ENCODE measurements at regions not wholly inside any gene's neighbourhood (a gene's known extent, or its start where the extent isn't known, plus 50 kb on each side); places are given as distances from the start of the nearest gene placed in this dataset.

- no peak for DNase-seq
Measured at GRCh38 chr21:16608209-16608830, 878.5 kb downstream of the USP25 start.

- DNase-seq = no peak
Measured at GRCh38 chr21:16619281-16619680, 889.5 kb downstream of the USP25 start.

- no peak for DNase-seq
Measured at GRCh38 chr21:16620786-16621320, 891.1 kb downstream of the USP25 start.

- DNase-seq = peak in 2 of 58 donors; percentile 9
Measured at GRCh38 chr21:16624479-16625118, 888.2 kb upstream of the CXADR start.

GRCh38 chr21:16625491-16625890, 887.4 kb upstream of the CXADR start:
- DNase-seq = no peak

GRCh38 chr21:16633831-16634459, 878.9 kb upstream of the CXADR start:
- peak in 3 of 58 donors; percentile 0 to 15 (median 1) for DNase-seq

- no peak for DNase-seq
Measured at GRCh38 chr21:16634515-16634914, 878.3 kb upstream of the CXADR start.

GRCh38 chr21:16640297-16641027, 872.4 kb upstream of the CXADR start:
- DNase-seq = no peak

GRCh38 chr21:16642353-16642752, 870.5 kb upstream of the CXADR start:
- no peak for DNase-seq

GRCh38 chr21:16644685-16645084, 868.2 kb upstream of the CXADR start:
- DNase-seq = no peak

- no peak for DNase-seq
Measured at GRCh38 chr21:16650714-16651366, 862.0 kb upstream of the CXADR start.

GRCh38 chr21:16651956-16652355, 860.9 kb upstream of the CXADR start:
- DNase-seq = no peak

GRCh38 chr21:16663436-16663835, 849.4 kb upstream of the CXADR start:
- DNase-seq = no peak

- DNase-seq = no peak
Measured at GRCh38 chr21:16667395-16667794, 845.4 kb upstream of the CXADR start.

- DNase-seq = no peak
Measured at GRCh38 chr21:16674949-16675348, 837.9 kb upstream of the CXADR start.

GRCh38 chr21:16676391-16676790, 836.5 kb upstream of the CXADR start:
- DNase-seq = no peak

- no peak for DNase-seq
Measured at GRCh38 chr21:16678429-16679160, 834.2 kb upstream of the CXADR start.

- DNase-seq = no peak
Measured at GRCh38 chr21:16695074-16695473, 817.8 kb upstream of the CXADR start.

- no peak for DNase-seq
Measured at GRCh38 chr21:16707274-16707673, 805.6 kb upstream of the CXADR start.

GRCh38 chr21:16708101-16708835, 804.6 kb upstream of the CXADR start:
- DNase-seq = peak in 1 of 58 donors; percentile 0
